ENCODE measurements at regions not wholly inside any gene's neighbourhood (a gene's known extent, or its start where the extent isn't known, plus 50 kb on each side); places are given as distances from the start of the nearest gene placed in this dataset.

DNA sequence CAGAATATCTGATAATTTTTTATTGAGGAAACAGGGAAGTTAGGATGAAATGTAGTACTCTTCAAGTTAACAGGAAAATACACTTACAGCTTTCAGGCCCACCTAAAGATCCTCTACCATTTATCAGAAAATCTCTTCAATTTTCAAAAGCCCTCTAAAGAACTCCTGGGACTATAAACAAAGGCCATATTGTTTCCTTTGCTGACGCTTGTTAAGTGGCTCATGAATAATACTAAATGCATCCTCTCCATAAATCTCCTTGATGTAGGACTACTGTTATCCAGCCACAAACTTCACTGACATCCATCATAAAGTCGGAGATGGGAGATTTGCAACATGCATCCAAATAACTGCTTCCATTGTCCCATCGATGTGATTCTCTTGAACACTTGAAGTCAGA lies 326.5 kb downstream of the ZIC1 start:
- intact Hi-C loops (cut with DNase I): no loop called here
- ATAC-seq (no peak), DNase-seq (no peak)
- TF ChIP-seq, protein P1, sequence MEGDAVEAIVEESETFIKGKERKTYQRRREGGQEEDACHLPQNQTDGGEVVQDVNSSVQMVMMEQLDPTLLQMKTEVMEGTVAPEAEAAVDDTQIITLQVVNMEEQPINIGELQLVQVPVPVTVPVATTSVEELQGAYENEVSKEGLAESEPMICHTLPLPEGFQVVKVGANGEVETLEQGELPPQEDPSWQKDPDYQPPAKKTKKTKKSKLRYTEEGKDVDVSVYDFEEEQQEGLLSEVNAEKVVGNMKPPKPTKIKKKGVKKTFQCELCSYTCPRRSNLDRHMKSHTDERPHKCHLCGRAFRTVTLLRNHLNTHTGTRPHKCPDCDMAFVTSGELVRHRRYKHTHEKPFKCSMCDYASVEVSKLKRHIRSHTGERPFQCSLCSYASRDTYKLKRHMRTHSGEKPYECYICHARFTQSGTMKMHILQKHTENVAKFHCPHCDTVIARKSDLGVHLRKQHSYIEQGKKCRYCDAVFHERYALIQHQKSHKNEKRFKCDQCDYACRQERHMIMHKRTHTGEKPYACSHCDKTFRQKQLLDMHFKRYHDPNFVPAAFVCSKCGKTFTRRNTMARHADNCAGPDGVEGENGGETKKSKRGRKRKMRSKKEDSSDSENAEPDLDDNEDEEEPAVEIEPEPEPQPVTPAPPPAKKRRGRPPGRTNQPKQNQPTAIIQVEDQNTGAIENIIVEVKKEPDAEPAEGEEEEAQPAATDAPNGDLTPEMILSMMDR (IDR thresholded peaks at IDR 0.05): no peak
- no peak for TF ChIP-seq POLR2A (IDR thresholded peaks at IDR 0.05)
- Histone ChIP-seq H3K27me3 (no peaks in the 10 kb centered on the region), H3K27ac (no peak overlapping the region), H3K9me3 (no peaks in the 10 kb centered on the region), H3K4me3 (no peak overlapping the region), H3K36me3 (no peaks in the 10 kb centered on the region), H3K4me1 (peaks cover 0 to 4% (median 0%) of the 10 kb centered on the region in 12 donors)
- WGBS, 4 donors: 77 to 82% (median 79%) methylated on average over 3 of the region's 3 CpGs

DNA sequence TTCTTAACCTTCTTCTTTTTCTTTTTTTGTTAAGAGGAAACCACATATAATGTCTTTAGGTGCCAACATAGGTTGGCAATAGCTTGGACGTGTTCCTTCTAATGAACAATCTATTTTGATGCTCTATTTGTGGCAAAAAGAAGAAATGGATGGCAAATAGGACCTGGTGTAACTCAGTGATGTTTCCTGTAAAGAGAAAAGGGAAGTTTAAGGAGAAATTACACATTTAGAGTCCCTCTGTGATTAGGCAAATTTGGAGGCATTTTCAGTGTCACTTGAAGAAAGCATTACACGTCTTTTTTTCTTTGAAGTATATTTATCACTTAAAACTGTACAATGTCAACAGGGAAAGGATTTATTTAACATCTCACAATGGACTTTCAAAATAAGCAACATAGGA lies 327.1 kb downstream of the ZIC1 start:
- no peaks in the 10 kb centered on the region for H3K27me3 ChIP-seq
- H3K4me3 ChIP-seq: no peak overlapping the region
- H3K9me3 ChIP-seq: no peaks in the 10 kb centered on the region
- TF ChIP-seq, protein P1 (IDR thresholded peaks at IDR 0.05): no peak
- no peak for TF ChIP-seq POLR2A (IDR thresholded peaks at IDR 0.05)
- H3K36me3 ChIP-seq: no peaks in the 10 kb centered on the region
- H3K27ac ChIP-seq: no peak overlapping the region
- H3K4me1 ChIP-seq: peaks cover 0 to 4% (median 0%) of the 10 kb centered on the region in 12 donors
- ATAC-seq (no peak), DNase-seq (no peak)
- WGBS, 4 donors: 60 to 68% (median 65%) methylated on average over 2 of the region's 2 CpGs
- intact Hi-C loops (cut with DNase I): no loop called here

DNA sequence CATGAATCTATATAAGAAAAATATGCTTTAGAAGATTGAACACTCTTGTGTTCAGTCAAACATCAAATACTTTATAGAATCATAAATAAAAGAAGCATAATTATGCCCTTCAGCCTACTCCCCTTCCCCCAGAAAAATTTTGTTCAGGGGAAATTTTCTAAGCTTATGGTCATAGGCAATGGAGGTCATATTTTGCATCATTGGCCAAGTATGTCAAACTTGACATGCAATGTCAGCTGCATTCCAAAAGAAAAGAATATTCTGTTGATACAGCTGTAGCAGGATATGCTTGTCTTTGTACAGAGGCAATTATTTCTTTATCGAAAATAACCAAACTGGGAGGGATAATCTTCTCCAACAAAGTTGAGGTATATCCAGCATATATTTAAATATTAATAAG lies 328.2 kb downstream of the ZIC1 start:
- Histone ChIP-seq H3K36me3 (no peaks in the 10 kb centered on the region), H3K4me3 (no peak overlapping the region), H3K27ac (no peak overlapping the region), H3K4me1 (peaks cover 0 to 4% (median 0%) of the 10 kb centered on the region in 12 donors), H3K27me3 (no peaks in the 10 kb centered on the region), H3K9me3 (no peaks in the 10 kb centered on the region)
- DNase-seq (no peak), ATAC-seq (no peak)
- intact Hi-C loops (cut with DNase I): no loop called here
- no peak for TF ChIP-seq POLR2A (IDR thresholded peaks at IDR 0.05)
- TF ChIP-seq, protein P1 (IDR thresholded peaks at IDR 0.05): no peak
- 62 to 71% (median 68%) methylated on average over 1 of the region's 1 CpG for WGBS, 4 donors

DNA sequence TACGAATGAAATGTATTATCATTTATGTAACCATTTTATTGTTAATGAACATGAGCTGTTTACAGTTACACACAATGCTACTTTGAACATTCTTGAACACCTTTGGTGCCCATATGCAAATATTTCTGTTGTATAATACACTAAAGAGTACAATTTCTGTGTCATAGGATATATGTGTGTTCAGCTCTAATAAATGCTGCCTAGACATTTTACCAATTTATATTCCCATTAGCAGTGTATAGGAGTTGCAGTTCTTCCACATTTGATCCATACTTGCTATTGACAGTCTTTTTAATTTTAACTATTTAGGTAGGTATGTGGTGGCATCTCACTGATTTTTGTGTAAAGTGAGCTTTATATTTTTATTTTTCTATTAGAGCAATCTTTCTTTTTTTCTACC lies 331.8 kb downstream of the ZIC1 start:
- 89 to 98% (median 91%) methylated on average over 1 of the region's 1 CpG for WGBS, 4 donors
- Histone ChIP-seq H3K27me3 (no peaks in the 10 kb centered on the region), H3K9me3 (no peaks in the 10 kb centered on the region), H3K4me1 (no peaks in the 10 kb centered on the region), H3K27ac (no peak overlapping the region), H3K4me3 (no peak overlapping the region), H3K36me3 (no peaks in the 10 kb centered on the region)
- TF ChIP-seq, protein P1 (IDR thresholded peaks at IDR 0.05): no peak
- TF ChIP-seq POLR2A (IDR thresholded peaks at IDR 0.05): no peak
- DNase-seq: no peak
- no peak for ATAC-seq
- intact Hi-C loops (cut with DNase I): no loop called here
